HFF-Myc (cell line): ENCODE measurements at regions not wholly inside any gene's neighbourhood (a gene's known extent, or its start where the extent isn't known, plus 50 kb on each side); places are given as distances from the start of the nearest gene placed in this dataset.

Experiments
- DNase-seq: peaks from one replicate; pipeline ENCODE4 v3.0.0-alpha.2; 2011; ENCODE audit warnings: low read depth; ENCODE audit errors: extremely low read depth
- H3K4me3 ChIP-seq: replicated peaks from 2 replicates; pipeline ENCODE4 v1.5.1; 2011; ENCODE audit warnings: low read depth, mild to moderate bottlenecking, control low read depth, low read length
- TF ChIP-seq, protein P1 (sequence below): IDR thresholded peaks from 2 replicates; pipeline ENCODE4 v1.5.1; 2012; ENCODE audit warnings: mild to moderate bottlenecking, low read depth, low read length, control low read depth; ENCODE audit errors: missing control alignments

DNA sequence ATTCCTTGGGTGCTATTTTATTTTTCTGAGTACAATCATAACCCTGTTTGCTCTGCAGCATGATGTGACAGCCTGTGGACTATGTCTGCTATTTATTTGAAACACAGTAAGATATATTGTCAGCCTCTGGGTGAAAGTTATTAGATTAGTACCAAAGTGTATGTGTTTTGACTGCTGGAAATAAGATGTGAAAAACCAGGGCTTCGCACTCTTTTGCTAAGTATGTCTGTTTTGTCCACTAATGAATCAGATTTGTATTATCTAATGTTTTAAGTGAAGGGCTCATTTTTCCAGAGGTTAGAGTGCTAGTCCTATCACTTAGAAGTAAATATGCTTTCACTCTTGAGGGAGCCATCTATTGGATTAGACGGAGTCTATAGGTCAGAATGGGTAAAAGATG is 569.8 kb upstream of the FZD8 start:
- no peak for DNase-seq
- H3K4me3 ChIP-seq: no peak overlapping the region
- TF ChIP-seq, protein P1, sequence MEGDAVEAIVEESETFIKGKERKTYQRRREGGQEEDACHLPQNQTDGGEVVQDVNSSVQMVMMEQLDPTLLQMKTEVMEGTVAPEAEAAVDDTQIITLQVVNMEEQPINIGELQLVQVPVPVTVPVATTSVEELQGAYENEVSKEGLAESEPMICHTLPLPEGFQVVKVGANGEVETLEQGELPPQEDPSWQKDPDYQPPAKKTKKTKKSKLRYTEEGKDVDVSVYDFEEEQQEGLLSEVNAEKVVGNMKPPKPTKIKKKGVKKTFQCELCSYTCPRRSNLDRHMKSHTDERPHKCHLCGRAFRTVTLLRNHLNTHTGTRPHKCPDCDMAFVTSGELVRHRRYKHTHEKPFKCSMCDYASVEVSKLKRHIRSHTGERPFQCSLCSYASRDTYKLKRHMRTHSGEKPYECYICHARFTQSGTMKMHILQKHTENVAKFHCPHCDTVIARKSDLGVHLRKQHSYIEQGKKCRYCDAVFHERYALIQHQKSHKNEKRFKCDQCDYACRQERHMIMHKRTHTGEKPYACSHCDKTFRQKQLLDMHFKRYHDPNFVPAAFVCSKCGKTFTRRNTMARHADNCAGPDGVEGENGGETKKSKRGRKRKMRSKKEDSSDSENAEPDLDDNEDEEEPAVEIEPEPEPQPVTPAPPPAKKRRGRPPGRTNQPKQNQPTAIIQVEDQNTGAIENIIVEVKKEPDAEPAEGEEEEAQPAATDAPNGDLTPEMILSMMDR: no peak

DNA sequence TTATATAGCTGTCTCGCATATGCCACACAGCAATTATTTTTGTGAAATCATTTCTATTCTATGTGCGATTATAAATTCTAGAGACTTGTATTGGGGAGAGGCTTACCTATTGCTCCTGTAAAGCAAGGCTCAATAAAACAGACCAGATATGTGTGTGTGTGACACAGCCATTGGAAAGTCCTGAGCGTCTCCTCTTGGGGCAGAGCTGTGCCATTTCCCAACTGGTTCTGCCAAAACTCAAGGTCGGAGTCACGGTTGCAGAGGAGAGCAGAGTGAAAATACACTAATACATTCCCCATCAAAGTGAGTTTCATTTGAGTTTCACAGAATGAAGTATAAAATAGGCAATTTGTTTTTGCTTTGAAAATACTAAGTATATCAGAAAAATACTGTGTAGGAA is 567.4 kb upstream of the FZD8 start:
- no peak overlapping the region for H3K4me3 ChIP-seq
- DNase-seq: no peak
- TF ChIP-seq, protein P1: no peak

DNA sequence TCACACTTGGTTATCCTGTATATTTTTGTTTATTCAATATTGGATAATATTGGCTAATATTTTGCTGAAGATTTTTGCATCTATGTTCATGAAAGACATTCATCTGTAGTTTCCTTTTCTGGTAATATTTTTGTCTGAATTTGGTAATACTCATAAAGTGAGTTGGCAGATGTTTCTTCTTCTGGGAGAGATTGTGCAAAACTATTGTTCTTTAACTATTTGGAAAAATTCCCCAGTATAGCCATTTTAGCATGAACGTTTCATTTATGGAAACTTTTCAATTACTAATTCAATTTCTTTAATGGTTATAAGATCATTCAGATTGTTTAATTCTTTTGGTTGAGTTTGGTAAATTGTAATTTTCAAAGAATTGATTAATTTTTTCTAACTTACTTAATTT is 560.8 kb upstream of the FZD8 start:
- no peak for DNase-seq
- no peak overlapping the region for H3K4me3 ChIP-seq
- TF ChIP-seq, protein P1: no peak

DNA sequence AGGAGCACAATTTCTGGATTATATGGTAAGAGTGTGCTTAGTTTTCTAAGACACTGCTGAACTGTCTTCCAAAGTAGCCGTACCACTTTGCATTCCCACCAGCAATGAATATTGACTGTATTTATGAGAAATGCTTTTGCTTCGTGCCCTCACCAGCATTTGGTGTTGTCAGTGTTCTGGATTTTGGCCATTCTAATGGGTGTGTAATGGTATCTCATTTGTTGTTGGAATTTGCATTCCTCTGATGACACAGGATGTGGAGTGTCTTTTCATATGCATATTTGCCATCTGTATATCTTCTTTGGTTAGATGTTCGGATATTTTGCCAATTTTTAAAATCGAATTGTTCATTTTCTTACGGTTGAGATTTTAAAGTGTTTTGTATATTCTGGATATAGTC is 558.5 kb upstream of the FZD8 start:
- H3K4me3 ChIP-seq: no peak overlapping the region
- DNase-seq: no peak
- TF ChIP-seq, protein P1: no peak

DNA sequence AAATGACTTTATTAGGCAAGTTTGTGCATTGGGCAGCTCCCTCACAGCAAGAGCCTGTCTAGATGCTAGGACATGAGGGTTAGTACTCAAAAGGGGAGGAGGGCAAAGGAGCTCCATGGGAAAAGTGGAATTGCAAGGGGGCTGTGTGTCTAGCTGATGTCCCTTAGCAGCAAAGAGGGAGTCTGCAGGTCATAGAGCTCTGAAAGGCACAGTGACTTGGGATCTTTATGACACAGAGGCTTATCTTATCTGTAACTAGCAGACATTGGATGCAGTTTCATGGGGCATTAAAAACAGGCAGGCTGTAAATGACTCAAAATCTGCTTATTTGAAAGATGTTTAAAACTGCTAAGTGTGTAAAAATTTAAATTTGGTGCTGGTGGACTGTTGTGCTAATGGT is 556.2 kb upstream of the FZD8 start:
- no peak overlapping the region for H3K4me3 ChIP-seq
- TF ChIP-seq, protein P1: no peak
- no peak for DNase-seq

DNA sequence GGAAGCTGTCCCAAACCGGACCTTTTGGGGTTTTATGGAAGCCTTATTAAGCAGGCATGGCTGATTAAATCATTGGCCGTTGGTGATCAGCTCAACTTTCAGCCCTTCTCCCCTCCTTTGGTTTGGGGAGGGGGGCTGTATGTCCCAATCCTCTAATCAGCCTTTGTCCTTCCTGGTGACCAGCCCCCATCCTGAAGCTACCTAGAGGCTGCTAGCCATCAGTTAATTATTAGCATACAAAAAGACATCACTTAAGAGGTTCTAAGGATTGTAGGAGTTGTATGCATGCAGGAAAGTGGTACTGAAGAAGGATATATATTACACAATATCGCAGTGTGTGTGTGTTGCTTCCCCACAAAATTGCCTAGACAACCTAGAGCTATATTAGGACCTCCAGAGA is 553.3 kb upstream of the FZD8 start:
- DNase-seq: no peak
- TF ChIP-seq, protein P1: no peak
- H3K4me3 ChIP-seq: no peak overlapping the region

DNA sequence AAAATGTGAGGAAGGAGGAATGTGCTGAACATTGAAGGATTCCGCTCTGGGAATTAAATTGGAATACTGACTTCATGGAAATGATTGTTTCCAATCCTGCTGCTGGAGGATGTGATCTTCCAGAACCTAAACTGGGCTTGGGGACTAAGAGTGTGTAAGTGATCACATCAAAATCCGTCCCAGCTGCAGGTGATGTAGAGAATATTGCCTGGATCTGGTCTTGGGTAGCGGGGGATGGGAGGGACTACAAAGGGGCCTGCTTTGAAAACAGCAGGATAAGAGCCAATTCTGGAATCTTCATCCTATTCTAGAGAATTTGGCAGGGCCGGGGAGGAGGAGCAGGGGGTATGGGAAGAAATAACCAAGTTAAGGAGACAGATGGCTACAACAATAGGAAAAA is 552.2 kb upstream of the FZD8 start:
- TF ChIP-seq, protein P1: no peak
- no peak overlapping the region for H3K4me3 ChIP-seq
- DNase-seq: no peak
